Activated CD8-positive, alpha-beta memory T cell treated with anti-CD3 and anti-CD28 coated beads for 36 hours (primary cell): ENCODE measurements at regions not wholly inside any gene's neighbourhood (a gene's known extent, or its start where the extent isn't known, plus 50 kb on each side); places are given as distances from the start of the nearest gene placed in this dataset.

Source experiments
- CTCF ChIA-PET: fragments of 350-600 bp; sonication (Branson Sonifier 250); formaldehyde crosslinking; loops from one replicate; lab custom pipeline; 2021; ENCODE audit warnings: antibody characterized with exemption; lab: Charles Lee
- POLR2A ChIA-PET: fragments of 350-600 bp; sonication (Branson Sonifier 250); formaldehyde crosslinking; loops from one replicate; lab custom pipeline; 2021; ENCODE audit warnings: antibody characterized with exemption; lab: Charles Lee

- CTCF ChIA-PET = no interaction called here
- POLR2A ChIA-PET = no interaction called here
These were observed 527.2 kb upstream of the PRKX start for GRCh38 chrX:4240541-4241194.

GRCh38 chrX:4239650-4240540 is 526.4 kb upstream of the PRKX start:
- ChIA-PET CTCF (no interaction called here), POLR2A (no interaction called here)

- ChIA-PET CTCF (no interaction called here), POLR2A (no interaction called here)
These were observed 525.5 kb upstream of the PRKX start for GRCh38 chrX:4238916-4239315.

DNA sequence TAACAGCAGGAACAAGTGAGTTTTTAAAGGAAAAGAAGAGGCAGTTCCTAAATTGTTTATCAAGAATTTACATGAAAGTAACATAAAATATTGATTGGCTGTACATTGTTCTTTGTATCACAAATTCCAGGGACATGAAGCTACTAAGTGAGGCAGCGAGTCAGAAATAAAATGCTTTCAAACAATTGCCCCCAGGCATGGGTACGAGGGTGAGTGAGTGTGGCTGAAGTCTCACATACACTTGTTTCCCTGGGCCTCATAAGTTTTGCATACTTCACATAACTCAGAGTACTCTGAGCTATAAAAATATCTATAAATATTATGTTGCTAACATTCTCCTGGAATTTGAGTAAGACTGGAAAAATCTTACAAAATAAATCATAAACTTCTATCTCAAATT is 511.6 kb upstream of the PRKX start:
- ChIA-PET CTCF (no interaction called here), POLR2A (no interaction called here)

DNA sequence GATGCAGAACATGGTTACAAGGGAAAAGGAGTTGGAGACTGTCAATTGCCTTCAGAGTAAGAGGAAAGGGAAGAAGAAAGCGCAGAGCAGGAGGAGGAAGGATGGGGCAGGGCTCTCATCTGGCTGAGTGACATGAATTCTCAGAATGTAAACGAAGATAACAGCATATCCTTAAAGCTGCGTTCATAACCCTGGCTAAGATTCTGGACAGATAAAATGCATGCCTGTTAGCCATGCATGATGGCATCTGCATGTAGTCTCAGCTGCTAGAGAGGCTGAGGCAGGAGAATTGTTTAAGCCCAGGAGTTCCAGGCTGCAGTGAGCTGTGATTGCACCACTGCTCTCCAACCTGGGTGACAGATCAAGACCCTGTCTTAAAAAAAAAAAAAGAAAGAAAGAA is 493.5 kb upstream of the PRKX start:
- POLR2A ChIA-PET = no interaction called here
- CTCF ChIA-PET = no interaction called here

- ChIA-PET CTCF (no interaction called here), POLR2A (no interaction called here)
These were observed 484.5 kb upstream of the PRKX start for GRCh38 chrX:4197971-4198370.

DNA sequence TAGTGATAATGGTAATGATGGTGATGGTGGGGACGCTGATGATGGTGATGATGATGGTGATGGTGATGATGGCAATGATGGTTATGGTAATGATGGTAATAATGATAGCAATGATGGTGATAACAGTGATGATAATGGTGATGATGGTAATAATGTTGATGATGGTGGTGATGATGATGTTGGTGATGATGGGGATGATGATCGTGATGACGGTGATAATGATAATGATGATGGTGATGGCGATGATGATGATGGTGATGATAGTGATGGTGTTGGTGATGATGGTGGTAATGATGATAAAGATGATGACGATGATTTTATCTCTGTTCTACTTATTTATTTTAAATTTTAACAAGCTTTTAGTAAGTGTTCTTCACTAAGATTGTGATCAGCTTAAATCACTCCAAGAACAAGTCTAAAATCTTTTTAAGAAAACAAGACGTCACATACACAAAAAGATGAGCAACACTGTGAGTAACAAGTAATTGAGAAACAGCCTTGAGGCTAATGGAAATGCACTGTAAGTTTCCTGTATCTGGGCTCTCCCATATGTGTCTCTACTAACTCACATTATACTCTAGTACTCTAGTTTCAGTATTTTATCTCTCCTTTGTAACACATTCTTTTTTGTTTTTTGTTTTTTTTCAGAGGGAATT is 480.2 kb upstream of the PRKX start:
- POLR2A ChIA-PET = no interaction called here
- CTCF ChIA-PET = no interaction called here

- CTCF ChIA-PET = no interaction called here
- POLR2A ChIA-PET = no interaction called here
These were observed 472.9 kb upstream of the PRKX start for GRCh38 chrX:4186331-4186730.

- ChIA-PET CTCF (no interaction called here), POLR2A (no interaction called here)
These were observed 471.6 kb upstream of the PRKX start for GRCh38 chrX:4185086-4185485.

DNA sequence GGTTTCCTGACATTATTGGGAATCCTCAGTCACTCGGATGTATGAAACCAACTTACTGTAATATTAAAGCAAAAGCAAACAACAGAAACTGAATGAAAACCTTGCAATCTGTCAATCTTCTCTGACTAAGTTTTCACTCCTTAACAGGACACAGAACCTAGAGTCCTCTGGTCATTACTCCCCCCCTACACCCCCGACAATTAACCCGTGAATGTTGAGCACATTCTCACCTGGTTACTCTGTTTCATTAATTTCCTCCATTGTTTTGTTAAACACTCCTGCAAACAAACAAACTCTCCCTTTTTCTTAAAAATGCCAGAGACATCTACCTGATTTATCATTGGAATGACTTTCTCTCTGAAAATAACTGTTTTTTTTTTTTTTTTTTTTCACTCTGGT is 469.0 kb upstream of the PRKX start:
- POLR2A ChIA-PET = no interaction called here
- CTCF ChIA-PET = no interaction called here

- CTCF ChIA-PET = no interaction called here
- POLR2A ChIA-PET = no interaction called here
These were observed 468.4 kb upstream of the PRKX start for GRCh38 chrX:4181782-4182407.

DNA sequence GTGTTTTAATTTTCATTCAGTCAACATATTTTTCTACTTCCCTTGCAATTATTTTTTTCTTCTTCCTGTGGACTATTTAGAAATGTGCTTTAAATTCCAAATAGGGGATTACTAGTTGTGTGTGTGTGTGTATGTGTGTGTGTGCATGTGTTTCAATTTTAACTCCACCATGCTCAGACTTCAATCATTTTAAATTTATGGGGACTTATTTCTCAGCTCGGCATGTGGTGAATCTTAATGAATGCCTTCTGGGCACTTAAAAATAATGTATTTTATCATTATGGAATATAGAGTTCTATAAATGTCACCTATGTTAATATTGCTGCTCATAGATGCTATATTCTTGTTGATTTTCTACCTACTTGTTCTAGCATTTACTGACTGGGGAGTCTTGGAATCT is 465.6 kb upstream of the PRKX start:
- POLR2A ChIA-PET = no interaction called here
- CTCF ChIA-PET = no interaction called here

- CTCF ChIA-PET = no interaction called here
- POLR2A ChIA-PET = no interaction called here
These were observed 461.8 kb upstream of the PRKX start for GRCh38 chrX:4175221-4175620.

DNA sequence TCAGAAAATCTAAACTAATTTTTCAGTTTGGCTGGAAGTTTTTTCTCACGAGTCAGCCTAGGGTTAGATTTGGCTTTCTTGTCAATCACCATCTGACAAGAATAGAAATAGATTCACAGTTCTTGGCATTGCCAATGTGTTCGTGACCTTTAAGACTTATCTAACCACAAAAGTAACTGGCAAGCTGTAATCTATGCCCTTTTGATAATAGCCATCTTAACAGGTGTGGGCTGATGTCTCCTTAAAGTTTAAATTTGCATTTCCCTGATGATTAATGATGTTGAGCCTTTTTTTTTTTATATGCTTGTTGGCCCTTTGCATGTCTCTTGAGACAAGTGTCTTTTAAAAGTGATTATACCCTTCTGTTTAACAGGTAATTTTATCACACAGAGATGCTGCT is 460.3 kb upstream of the PRKX start:
- ChIA-PET POLR2A (no interaction called here), CTCF (no interaction called here)

DNA sequence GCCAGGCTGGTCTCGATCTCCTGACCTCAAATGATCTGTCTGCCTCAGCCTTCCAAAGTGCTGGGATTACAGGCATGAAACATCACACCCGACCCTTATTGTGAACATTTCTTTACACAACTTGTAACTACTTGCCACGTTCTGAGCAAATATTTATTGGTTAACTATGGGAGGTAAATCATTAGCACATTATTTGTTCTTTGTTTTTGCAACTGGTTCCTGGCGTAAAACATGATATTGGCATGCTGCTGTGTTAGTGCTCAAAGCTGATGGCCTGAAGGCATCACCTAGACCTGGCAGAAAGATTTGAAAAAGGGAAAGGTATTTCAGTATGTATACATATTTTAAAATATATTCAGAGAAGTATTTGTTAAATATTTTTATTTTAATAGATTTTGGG is 438.3 kb upstream of the PRKX start:
- CTCF ChIA-PET = no interaction called here
- POLR2A ChIA-PET = no interaction called here

DNA sequence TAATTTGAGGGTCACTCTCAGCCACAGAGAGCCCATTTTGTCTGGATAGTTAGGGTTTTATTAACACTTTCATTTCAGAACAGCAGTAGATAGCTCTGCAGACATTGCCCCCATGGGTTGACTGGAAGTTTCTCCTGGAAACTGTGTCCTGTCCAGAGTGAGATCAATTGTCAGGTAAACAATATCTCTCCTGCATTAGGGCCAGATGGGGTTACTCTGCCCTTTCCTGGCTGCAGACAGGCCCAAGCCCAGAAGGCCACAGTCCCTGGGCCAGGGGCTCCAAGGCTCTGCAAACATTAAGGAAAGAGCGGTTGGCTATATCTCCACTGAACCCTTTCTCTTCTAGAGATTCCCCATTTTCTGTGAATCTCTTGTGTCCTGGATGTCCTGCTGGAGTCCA is 436.8 kb upstream of the PRKX start:
- ChIA-PET CTCF (no interaction called here), POLR2A (no interaction called here)

- POLR2A ChIA-PET = no interaction called here
These were observed 416.2 kb upstream of the PRKX start for GRCh38 chrX:4129626-4130025.

GRCh38 chrX:4118666-4119530 is 405.4 kb upstream of the PRKX start:
- ChIA-PET CTCF (no interaction called here), POLR2A (no interaction called here)

More at GRCh38 chrX:4129626-4130025, 416.2 kb upstream of the PRKX start:
- CTCF ChIA-PET = no interaction called here

DNA sequence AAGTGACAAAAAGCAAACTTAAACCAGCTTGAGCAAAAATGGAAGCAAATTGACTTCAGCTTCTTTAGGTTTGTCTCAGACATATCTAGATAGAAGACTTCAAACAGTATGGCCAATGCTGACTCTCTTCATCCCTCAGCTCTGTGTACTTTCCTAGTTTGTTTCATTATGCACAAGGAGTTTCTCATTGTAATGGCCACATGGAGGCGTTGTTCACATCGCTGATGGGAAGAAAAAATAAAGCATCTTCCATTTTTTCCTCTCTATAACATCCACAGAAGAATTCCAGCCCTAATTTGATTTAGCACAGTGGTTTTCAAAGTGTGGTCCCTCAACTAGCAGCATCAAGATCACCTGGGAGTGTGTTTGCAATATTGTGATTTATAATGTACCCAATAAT is 397.5 kb upstream of the PRKX start:
- ChIA-PET POLR2A (no interaction called here), CTCF (no interaction called here)
